ENCODE measurements at regions not wholly inside any gene's neighbourhood (a gene's known extent, or its start where the extent isn't known, plus 50 kb on each side); places are given as distances from the start of the nearest gene placed in this dataset.
"Not testable (repeated sequence)": the region's sequence is repeated elsewhere in the genome, so short reads cannot be mapped to it uniquely, and the experiment has no call there.

DNA sequence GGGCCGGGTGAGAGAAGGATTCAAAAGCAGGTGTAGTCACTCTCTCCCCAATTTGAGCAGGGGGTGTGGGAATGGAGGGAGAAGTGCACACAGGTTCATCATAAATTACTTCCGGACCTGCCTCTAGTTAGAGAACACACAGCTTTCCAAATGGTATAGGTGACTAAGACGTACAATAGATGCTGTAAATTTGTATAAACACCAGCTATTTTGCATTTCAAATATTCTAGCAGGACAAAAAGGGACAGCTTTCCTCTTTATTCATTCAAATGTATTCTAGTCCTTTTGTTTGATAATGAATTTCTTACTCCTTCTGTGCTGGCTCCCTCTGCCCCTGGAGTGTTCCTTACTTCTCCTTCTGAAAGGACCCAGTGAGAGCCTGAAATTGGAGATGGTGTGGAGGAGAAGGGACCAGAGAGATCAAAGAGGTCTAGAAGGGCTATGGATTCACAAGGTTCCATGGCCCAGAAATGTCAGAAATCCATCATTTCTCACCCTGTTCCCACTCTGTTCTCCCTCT, 53.2 kb upstream of the SH3BP4 start:
- TF ChIP-seq, protein P1, sequence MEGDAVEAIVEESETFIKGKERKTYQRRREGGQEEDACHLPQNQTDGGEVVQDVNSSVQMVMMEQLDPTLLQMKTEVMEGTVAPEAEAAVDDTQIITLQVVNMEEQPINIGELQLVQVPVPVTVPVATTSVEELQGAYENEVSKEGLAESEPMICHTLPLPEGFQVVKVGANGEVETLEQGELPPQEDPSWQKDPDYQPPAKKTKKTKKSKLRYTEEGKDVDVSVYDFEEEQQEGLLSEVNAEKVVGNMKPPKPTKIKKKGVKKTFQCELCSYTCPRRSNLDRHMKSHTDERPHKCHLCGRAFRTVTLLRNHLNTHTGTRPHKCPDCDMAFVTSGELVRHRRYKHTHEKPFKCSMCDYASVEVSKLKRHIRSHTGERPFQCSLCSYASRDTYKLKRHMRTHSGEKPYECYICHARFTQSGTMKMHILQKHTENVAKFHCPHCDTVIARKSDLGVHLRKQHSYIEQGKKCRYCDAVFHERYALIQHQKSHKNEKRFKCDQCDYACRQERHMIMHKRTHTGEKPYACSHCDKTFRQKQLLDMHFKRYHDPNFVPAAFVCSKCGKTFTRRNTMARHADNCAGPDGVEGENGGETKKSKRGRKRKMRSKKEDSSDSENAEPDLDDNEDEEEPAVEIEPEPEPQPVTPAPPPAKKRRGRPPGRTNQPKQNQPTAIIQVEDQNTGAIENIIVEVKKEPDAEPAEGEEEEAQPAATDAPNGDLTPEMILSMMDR (conservative IDR thresholded peaks at IDR 0.05): no peak
- H3K27ac ChIP-seq: no peak overlapping the region

DNA sequence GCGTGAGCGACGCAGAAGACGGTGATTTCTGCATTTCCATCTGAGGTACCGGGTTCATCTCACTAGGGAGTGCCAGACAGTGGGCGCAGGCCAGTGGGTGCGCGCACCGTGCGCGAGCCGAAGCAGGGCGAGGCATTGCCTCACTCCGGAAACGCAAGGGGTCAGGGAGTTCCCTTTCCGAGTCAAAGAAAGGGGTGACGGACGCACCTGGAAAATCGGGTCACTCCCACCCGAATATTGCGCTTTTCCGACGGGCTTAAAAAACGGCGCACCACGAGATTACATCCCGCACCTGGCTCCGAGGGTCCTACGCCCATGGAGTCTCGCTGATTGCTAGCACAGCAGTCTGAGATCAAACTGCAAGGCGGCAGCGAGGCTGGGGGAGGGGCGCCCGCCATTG, 63.4 kb upstream of the SH3BP4 start:
- H3K27ac ChIP-seq: not testable (repeated sequence)

DNA sequence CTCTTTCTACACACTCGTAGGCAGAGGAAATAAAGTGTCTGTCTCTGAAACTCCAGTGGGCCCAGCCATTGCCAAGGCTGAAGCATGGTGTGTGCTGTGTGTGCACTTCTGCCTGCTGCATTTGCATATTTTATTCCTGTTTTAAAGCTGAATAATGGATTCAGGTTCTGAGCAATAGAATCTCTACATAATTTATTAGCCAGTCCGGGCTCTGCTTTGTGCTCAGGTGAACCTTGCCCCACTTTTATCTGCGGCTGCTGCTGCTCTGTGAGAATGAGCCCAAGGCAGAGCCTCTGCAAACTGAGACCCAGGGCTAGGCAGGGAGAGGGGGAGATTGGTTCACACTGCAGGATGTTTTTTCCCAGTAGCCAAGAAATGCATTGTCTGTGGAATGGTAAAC, 64.6 kb upstream of the SH3BP4 start:
- H3K27ac ChIP-seq: no peak overlapping the region
- TF ChIP-seq, protein P1 (conservative IDR thresholded peaks at IDR 0.05): no peak

DNA sequence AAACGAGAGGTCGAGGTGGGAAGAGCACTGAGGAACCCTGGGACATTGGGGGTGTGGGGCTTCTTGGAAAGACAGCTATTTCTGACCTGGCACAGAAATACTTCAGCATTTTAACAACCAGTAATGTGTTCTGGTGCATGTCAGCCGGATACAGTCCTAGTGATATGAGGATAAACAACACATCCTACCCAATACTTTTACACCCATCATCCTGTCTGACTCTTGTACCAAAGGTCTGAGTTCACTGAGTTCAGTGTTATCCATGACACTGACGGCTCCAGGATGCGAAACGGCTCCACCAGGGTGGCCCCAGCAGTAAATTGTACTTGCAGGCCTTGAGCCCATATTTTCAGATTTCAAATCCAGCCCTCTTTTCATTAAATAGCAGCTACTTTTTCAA, 65.9 kb upstream of the SH3BP4 start:
- TF ChIP-seq, protein P1 (conservative IDR thresholded peaks at IDR 0.05): no peak
- H3K27ac ChIP-seq: no peak overlapping the region

DNA sequence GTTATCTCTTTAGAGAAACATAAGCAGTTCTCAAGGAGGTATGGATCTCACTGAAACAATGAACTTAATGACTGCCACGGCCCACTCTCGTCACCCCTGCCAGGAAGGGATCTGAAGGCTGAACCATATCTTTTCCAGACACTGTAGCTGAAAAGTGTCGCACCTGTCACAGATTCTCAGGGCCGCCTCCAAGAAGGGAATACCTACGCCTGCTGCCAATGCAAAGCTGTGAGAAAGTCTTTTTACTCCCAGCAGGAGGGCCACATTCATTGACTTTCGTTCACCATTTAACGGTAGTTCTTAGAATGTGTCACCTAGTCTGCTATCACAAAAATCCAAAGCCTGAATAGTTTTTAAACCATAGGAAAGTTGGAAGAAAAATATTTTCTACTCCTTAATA, 66.7 kb upstream of the SH3BP4 start:
- no peak overlapping the region for H3K27ac ChIP-seq
- TF ChIP-seq, protein P1 (conservative IDR thresholded peaks at IDR 0.05): no peak

DNA sequence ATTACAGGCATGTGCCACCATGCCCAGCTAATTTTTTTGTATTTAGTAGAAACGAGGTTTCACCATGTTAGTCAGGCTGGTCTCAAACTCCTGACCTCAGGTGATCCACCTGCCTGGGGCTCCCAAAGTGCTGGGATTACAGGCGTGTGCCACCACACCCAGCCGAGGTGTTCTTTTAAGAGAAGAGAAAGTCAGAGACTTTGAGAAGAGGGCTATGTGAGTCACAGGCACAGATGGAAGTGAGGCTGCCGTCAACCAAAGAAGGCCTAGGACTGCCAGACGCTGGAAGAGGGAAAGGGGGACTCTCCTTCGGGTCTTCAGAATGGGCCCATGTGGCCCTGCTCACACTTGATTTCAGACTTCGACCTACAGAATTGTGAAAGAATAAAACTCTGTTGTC, 67.2 kb upstream of the SH3BP4 start:
- TF ChIP-seq, protein P1 (conservative IDR thresholded peaks at IDR 0.05): no peak
- H3K27ac ChIP-seq: no peak overlapping the region

DNA sequence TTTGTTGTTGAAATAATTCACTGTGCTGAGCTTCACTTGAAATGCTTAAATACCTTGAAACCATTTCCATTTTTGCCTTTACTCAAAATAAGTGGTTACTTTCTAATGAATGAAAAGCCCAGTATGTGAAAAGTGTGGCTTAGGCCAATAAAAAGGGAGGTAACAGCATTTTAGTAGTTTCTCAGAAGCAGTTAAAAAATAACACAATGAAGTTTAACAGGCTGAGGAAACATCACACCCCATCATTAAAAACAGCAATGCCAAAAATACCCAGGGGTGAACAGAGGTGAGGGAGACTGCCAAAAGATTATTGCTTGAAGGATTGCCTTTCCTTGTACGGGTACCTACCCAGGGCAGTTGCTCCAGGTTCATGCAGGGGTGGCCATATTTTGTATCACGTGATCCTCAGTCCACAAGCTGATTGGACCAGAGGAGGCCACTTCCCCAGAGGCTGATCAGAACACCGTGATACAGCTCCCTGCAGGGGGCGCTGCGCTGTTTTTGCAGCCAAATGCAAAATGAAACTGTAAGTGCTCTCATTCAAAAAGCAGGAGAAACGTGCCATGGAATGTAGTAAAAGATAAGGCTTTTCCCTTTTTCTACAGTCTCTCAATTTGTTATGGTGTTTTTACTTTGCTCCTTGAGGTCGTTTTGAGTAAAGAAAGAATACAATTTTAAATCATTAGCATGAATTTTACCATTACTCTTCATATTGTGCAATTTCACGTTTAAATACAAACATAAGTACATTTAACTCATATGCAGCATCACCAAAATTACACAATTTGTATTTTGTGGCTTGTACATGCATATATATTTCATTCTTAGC, 70.2 kb upstream of the SH3BP4 start:
- H3K27ac ChIP-seq: no peak overlapping the region
- TF ChIP-seq, protein P1 (conservative IDR thresholded peaks at IDR 0.05): peak; percentile 28; the same call in 1 of the 2 replicates

DNA sequence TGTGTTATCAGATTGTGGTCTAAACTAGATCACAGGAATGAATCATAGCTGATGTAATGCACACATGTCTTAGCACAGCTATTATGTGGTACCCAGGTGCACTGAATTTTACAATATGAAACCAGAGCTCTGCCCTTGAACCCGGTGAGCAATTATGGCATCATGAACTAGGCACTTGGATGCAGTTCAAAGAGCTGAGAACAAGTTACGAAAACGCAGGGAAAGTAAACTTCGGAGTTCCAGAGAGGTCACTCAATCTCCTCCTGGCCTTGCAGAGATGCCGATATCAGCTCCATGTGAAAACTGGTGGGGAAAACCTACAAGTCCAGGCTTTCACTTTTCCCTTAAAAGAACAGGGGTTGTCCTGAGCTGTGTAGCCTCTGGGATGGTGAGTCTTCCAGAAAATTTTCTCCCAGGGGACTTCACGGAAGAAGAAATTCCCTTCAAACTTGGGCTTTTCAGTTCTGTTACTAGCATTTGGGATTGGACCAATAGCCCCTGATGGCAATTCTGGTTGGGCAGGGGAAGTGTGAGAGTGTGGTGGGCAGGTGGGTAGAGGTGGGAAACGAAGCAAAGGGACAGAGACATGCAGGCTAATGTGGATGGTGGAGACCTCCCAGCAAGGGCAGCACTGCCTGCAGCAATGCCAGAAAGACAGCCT, 71.1 kb upstream of the SH3BP4 start:
- TF ChIP-seq, protein P1 (conservative IDR thresholded peaks at IDR 0.05): no peak
- no peak overlapping the region for H3K27ac ChIP-seq

Data from VCaP (cell line).